ENCODE measurements at regions not wholly inside any gene's neighbourhood (a gene's known extent, or its start where the extent isn't known, plus 50 kb on each side); places are given as distances from the start of the nearest gene placed in this dataset.

DNA sequence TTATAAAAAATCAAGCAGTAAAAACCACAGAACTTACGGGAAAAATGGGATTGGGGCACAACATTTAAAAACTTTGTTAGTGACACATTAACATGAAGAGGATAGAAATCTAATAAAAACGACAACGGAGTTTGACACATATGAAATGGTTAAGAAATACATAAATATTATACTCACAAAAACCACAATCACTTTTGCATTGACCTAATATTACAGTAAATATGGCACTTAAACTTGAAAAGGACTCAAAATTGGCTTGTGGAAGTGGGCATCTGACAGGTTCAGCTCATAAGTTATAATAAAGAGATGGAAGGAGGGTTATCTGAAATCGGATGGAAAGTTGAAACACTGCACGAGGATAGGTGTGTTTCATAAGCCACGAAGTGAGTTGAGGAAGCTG, 523.7 kb downstream of the TFAP2B start:
- H3K9ac ChIP-seq (ENCODE audit: low read length): no peak overlapping the region
- TF ChIP-seq CTCF (IDR thresholded peaks at IDR 0.05) (no peak), EZH2 (IDR thresholded peaks at IDR 0.05; ENCODE audit: borderline replicate concordance, insufficient read depth, low read depth, low read length, poor library complexity, severe bottlenecking) (no peak)
- CTCF ChIA-PET: no interaction called here
- H3K4me3 Mint-ChIP-seq: no peak overlapping the region
- H3K27ac Mint-ChIP-seq: no peak overlapping the region
- H3K4me2 ChIP-seq (replicated peaks; ENCODE audit: low read depth, low read length, poor library complexity, severe bottlenecking): no peak overlapping the region
- no peaks in the 10 kb centered on the region for H3K36me3 ChIP-seq (replicated peaks in 1 of 2; ENCODE audit: control extremely low read depth in 1 of 2, control insufficient read depth in 1 of 2, extremely low read depth in 1 of 2, insufficient read depth in 2 of 2, low read length in 1 of 2)
- no peak overlapping the region for H3K27ac ChIP-seq (ENCODE audit: low read length in 2 of 2)
- H3K4me1 Mint-ChIP-seq: no peaks in the 10 kb centered on the region
- no peaks in the 10 kb centered on the region for H4K20me1 ChIP-seq (ENCODE audit: control insufficient read depth, insufficient read depth, low read length, poor library complexity, severe bottlenecking)
- ATAC-seq (ENCODE audit: low read depth): no peak
- H3K79me2 ChIP-seq (ENCODE audit: control insufficient read depth, insufficient read depth, low read length): no peaks in the 10 kb centered on the region
- no peaks in the 10 kb centered on the region for H3K4me1 ChIP-seq (ENCODE audit: control insufficient read depth in 2 of 2, insufficient read depth in 2 of 2, low read length in 2 of 2)
- WGBS (ENCODE audit: insufficient coverage): no CpG with 5 or more reads among the region's 6 CpGs
- intact Hi-C loops (cut with micrococcal nuclease): no loop called here
- H2AFZ ChIP-seq (ENCODE audit: insufficient read depth, low read depth, low read length, poor library complexity, severe bottlenecking): no peak overlapping the region
- H3K27me3 ChIP-seq (replicated peaks in 1 of 4; ENCODE audit: control extremely low read depth in 1 of 4, control insufficient read depth in 3 of 4, insufficient read depth in 4 of 4, low read length in 3 of 4): no peaks in the 10 kb centered on the region
- H3K9me3 Mint-ChIP-seq (ENCODE audit: insufficient read depth): peaks cover 10% of the 10 kb centered on the region
- no peak overlapping the region for H3K4me3 ChIP-seq (ENCODE audit: control extremely low read depth in 1 of 5, extremely low read depth in 1 of 5, insufficient read depth in 1 of 5, low read depth in 2 of 5, low read length in 4 of 5)
- POLR2A ChIA-PET: no interaction called here
- no peak for DNase-seq
- no peaks in the 10 kb centered on the region for H3K9me3 ChIP-seq (ENCODE audit: control extremely low read depth in 1 of 3, control insufficient read depth in 2 of 3, insufficient read depth in 1 of 3, low read length in 2 of 3)
- no peaks in the 10 kb centered on the region for H3K27me3 Mint-ChIP-seq

DNA sequence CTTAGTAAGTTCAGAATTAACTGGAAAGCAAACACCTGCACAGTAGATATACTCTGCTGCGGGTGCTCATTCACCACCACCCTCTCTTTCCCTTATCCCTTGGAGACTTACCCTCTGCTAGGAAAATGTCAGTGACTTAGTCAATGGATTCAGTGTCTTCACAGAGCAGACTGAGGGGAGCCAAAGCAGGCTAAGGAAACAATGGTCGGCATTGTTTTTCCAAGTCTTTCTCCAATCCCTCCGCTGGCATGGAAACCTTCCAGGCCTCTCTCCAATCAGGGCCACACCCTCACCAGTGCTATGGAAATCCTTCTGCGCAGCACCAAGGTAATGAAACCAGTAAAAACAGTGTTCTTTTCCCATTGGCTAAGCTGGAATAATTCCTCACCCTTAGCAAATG, 531.2 kb downstream of the TFAP2B start:
- Mint-ChIP-seq H3K4me1 (no peaks in the 10 kb centered on the region), H3K27me3 (no peaks in the 10 kb centered on the region), H3K27ac (no peak overlapping the region), H3K9me3 (ENCODE audit: insufficient read depth) (peaks cover 8% of the 10 kb centered on the region), H3K4me3 (no peak overlapping the region)
- CTCF ChIA-PET: interaction anchor here (1.1 kb wide), 1 partner anchor 531 kb away, joined by 3 read pairs; the partner anchor contains the start of gene TFAP2B
- no peaks in the 10 kb centered on the region for H4K20me1 ChIP-seq (ENCODE audit: control insufficient read depth, insufficient read depth, low read length, poor library complexity, severe bottlenecking)
- ATAC-seq (ENCODE audit: low read depth): no peak
- no peak overlapping the region for H3K9ac ChIP-seq (ENCODE audit: low read length)
- no peak overlapping the region for H2AFZ ChIP-seq (ENCODE audit: insufficient read depth, low read depth, low read length, poor library complexity, severe bottlenecking)
- H3K4me2 ChIP-seq (replicated peaks; ENCODE audit: low read depth, low read length, poor library complexity, severe bottlenecking): no peak overlapping the region
- no peaks in the 10 kb centered on the region for H3K4me1 ChIP-seq (ENCODE audit: control insufficient read depth in 2 of 2, insufficient read depth in 2 of 2, low read length in 2 of 2)
- intact Hi-C loops (cut with micrococcal nuclease): loop anchor here (5.0 kb wide), 1 partner anchor 533 kb away; the partner anchor contains the start of gene TFAP2B
- H3K36me3 ChIP-seq (replicated peaks in 1 of 2; ENCODE audit: control extremely low read depth in 1 of 2, control insufficient read depth in 1 of 2, extremely low read depth in 1 of 2, insufficient read depth in 2 of 2, low read length in 1 of 2): no peaks in the 10 kb centered on the region
- H3K79me2 ChIP-seq (ENCODE audit: control insufficient read depth, insufficient read depth, low read length): no peaks in the 10 kb centered on the region
- H3K4me3 ChIP-seq (ENCODE audit: control extremely low read depth in 1 of 5, extremely low read depth in 1 of 5, insufficient read depth in 1 of 5, low read depth in 2 of 5, low read length in 4 of 5): no peak overlapping the region
- no peaks in the 10 kb centered on the region for H3K9me3 ChIP-seq (ENCODE audit: control extremely low read depth in 1 of 3, control insufficient read depth in 2 of 3, insufficient read depth in 1 of 3, low read length in 2 of 3)
- 96% methylated on average over 4 of the region's 4 CpGs for WGBS (ENCODE audit: insufficient coverage)
- POLR2A ChIA-PET: no interaction called here
- H3K27me3 ChIP-seq (replicated peaks in 1 of 4; ENCODE audit: control extremely low read depth in 1 of 4, control insufficient read depth in 3 of 4, insufficient read depth in 4 of 4, low read length in 3 of 4): no peaks in the 10 kb centered on the region
- DNase-seq: no peak
- TF ChIP-seq CTCF (IDR thresholded peaks at IDR 0.05) (no peak), EZH2 (IDR thresholded peaks at IDR 0.05; ENCODE audit: borderline replicate concordance, insufficient read depth, low read depth, low read length, poor library complexity, severe bottlenecking) (no peak)
- no peak overlapping the region for H3K27ac ChIP-seq (ENCODE audit: low read length in 2 of 2)

Data from B cell (primary cell).